GM12873 (cell line): ENCODE measurements at regions not wholly inside any gene's neighbourhood (a gene's known extent, or its start where the extent isn't known, plus 50 kb on each side); places are given as distances from the start of the nearest gene placed in this dataset.

Experiments used
- CTCF ChIP-seq: IDR thresholded peaks from 2 replicates; pipeline ENCODE4 v1.5.1; 2012; ENCODE audit warnings: low read depth, mild to moderate bottlenecking, moderate library complexity, low read length, control low read depth; ENCODE audit not compliant: insufficient read depth; ENCODE audit errors: missing control alignments

GRCh38 chr2:175475130-175475529, 293.6 kb upstream of the ATP5MC3 start:
- no peak for TF ChIP-seq CTCF

GRCh38 chr2:175468431-175469098, 287.1 kb upstream of the ATP5MC3 start:
- no peak for TF ChIP-seq CTCF

- no peak for TF ChIP-seq CTCF
Measured at GRCh38 chr2:175465101-175465500, 283.6 kb upstream of the ATP5MC3 start.

GRCh38 chr2:175464311-175464670, 282.8 kb upstream of the ATP5MC3 start:
- no peak for TF ChIP-seq CTCF

GRCh38 chr2:175463589-175464310, 282.2 kb upstream of the ATP5MC3 start:
- TF ChIP-seq CTCF = no peak

- no peak for TF ChIP-seq CTCF
Measured at GRCh38 chr2:175463169-175463568, 281.7 kb upstream of the ATP5MC3 start.

GRCh38 chr2:175462246-175462645, 280.7 kb upstream of the ATP5MC3 start:
- TF ChIP-seq CTCF = no peak
